GM10266 (cell line): ENCODE measurements at regions not wholly inside any gene's neighbourhood (a gene's known extent, or its start where the extent isn't known, plus 50 kb on each side); places are given as distances from the start of the nearest gene placed in this dataset.

ENCODE experiments used
- DNase-seq: peaks from one replicate; pipeline ENCODE4 v3.0.0; 2012; ENCODE audit errors: extremely low spot score
- TF ChIP-seq, protein P1 (sequence below): IDR thresholded peaks from 2 replicates; pipeline ENCODE4 v1.5.1; 2012; ENCODE audit warnings: mild to moderate bottlenecking, low read depth; ENCODE audit not compliant: control insufficient read depth, insufficient read depth; ENCODE audit errors: missing control alignments

- TF ChIP-seq, protein P1, sequence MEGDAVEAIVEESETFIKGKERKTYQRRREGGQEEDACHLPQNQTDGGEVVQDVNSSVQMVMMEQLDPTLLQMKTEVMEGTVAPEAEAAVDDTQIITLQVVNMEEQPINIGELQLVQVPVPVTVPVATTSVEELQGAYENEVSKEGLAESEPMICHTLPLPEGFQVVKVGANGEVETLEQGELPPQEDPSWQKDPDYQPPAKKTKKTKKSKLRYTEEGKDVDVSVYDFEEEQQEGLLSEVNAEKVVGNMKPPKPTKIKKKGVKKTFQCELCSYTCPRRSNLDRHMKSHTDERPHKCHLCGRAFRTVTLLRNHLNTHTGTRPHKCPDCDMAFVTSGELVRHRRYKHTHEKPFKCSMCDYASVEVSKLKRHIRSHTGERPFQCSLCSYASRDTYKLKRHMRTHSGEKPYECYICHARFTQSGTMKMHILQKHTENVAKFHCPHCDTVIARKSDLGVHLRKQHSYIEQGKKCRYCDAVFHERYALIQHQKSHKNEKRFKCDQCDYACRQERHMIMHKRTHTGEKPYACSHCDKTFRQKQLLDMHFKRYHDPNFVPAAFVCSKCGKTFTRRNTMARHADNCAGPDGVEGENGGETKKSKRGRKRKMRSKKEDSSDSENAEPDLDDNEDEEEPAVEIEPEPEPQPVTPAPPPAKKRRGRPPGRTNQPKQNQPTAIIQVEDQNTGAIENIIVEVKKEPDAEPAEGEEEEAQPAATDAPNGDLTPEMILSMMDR, result no peak
- DNase-seq, result no peak
Observed at GRCh38 chr13:70817576-70817975, 709.3 kb upstream of the KLHL1 start.

DNA sequence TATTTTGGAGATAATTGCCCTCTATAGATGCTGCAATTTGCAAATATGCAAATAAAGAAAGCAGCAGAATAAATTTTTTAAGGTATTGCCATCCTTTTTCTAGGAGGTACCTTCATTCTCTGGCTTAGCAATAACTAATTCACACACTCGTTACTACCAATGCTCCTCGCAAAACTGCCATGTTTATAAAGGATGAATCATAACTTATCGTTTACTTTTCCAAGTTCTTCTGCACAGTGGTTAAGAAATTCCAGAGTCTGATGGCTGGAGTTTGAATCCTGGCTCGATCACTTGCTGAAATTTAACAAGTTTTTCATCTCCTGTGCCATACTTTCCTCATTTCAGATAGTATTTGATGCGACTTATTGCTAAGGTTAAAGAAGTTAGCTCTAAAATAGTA lies 708.6 kb upstream of the KLHL1 start:
- no peak for DNase-seq
- TF ChIP-seq, protein P1, result no peak

DNA sequence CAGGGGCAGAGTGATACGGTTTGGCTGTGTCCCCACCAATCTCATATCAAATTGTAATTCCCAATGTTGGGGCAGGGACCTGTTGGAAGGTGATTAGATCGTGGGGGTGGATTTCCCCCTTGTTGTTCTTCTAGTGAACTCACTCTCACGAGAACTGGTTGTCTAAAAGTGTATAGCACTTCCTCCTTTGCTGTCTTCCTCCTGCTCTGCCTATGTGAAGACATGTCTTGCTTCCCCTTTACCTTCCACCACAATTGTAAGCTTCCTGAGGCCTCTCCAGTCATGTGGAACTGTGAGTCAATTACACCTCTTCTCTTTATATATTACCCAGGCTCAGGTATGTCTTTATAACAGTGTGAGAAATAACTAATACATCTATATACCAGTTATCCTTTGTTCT lies 706.4 kb upstream of the KLHL1 start:
- no peak for DNase-seq
- TF ChIP-seq, protein P1, result no peak

- no peak for DNase-seq
- TF ChIP-seq, protein P1, result no peak
Observed at GRCh38 chr13:70812481-70812880, 704.2 kb upstream of the KLHL1 start.

DNA sequence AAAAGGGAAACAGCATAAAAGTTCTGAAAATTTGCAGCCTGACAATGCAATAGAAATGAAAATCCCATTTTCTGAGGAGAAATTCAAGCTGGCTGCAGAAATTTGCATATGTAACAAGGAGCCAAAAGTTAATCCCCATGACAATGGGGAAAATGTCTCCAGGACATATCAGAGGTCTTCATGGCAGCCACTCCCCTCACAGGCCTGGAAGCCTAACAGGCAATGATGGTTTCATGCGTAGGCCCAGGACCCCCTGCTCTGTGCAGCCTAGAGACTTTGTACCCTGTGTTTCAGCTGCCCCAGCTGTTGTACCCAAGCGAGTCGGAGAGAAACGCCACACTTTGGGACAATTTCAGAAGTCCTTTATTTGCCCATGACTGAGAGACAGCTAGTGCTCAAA lies 701.3 kb upstream of the KLHL1 start:
- TF ChIP-seq, protein P1, result no peak
- no peak for DNase-seq

DNA sequence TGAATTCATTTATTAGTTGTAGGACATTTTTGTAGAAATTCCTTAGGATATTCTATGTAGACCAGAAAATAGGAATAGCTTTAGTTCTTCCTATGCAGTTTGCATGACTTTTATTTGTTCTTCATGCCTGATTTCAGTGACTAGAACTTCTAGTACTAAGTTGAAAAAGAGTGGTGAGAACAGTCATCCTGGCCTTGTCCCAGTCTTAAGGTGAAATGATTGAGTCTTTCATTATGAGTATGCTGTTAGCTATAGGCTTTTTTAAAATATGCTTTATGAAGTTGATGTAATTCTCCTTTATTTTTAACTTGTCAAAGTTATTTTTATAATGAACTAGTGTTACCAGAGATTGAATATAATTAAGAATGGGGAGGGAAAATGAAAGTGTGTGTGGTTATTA lies 690.1 kb upstream of the KLHL1 start:
- no peak for DNase-seq
- TF ChIP-seq, protein P1, result no peak

- TF ChIP-seq, protein P1, result no peak
- no peak for DNase-seq
Observed at GRCh38 chr13:70795484-70795883, 687.2 kb upstream of the KLHL1 start.
